Caco-2 (cell line): ENCODE measurements at regions not wholly inside any gene's neighbourhood (a gene's known extent, or its start where the extent isn't known, plus 50 kb on each side); places are given as distances from the start of the nearest gene placed in this dataset.

ENCODE experiments used
- BruUV-seq: library from RNA; stranded (reverse); fragments of 400-500 nt; replicated peaks from 2 replicates; lab custom pipeline; 2021; lab: Mats Ljungman, UMichigan
- CTCF ChIA-PET: fragments of 300-600 bp; sonication (Branson Sonifier 250); formaldehyde crosslinking; loops from one replicate; lab custom pipeline; 2022; ENCODE audit warnings: antibody characterized with exemption; lab: Charles Lee
- POLR2A ChIA-PET: fragments of 300-600 bp; sonication (Branson Sonifier 250); formaldehyde crosslinking; loops from one replicate; lab custom pipeline; 2022; ENCODE audit warnings: antibody characterized with exemption; lab: Charles Lee
- DNase-seq, 2 experiments: peaks; one replicate each; pipeline versions ENCODE4 v3.0.0 to v3.0.0-alpha.2; 2020 to 2022
- H3K27me3 ChIP-seq: replicated peaks from 2 replicates; pipeline ENCODE4 v1.6.0; 2011; ENCODE audit warnings: low read length; ENCODE audit not compliant: control insufficient read depth, insufficient read depth
- H3K36me3 ChIP-seq: 2 replicates; pipeline ENCODE4 v1.5.1; 2011; ENCODE audit warnings: low read length; ENCODE audit not compliant: control insufficient read depth, insufficient read depth
- H3K4me1 ChIP-seq: fragments of 250-450 bp; sonication (Bioruptor Pico); 2 replicates; pipeline ENCODE4 v1.5.1; 2020; ENCODE audit warnings: mild to moderate bottlenecking
- H3K4me3 ChIP-seq: 2 replicates; pipeline ENCODE4 v1.5.1; 2011; ENCODE audit warnings: low read depth, mild to moderate bottlenecking, control low read depth, low read length
- H3K9me3 ChIP-seq: fragments of 250-450 bp; sonication (Bioruptor Pico); 2 replicates; pipeline ENCODE4 v1.5.1; 2020; ENCODE audit warnings: mild to moderate bottlenecking, moderate library complexity
- H3K27ac Mint-ChIP-seq: one replicate; pipeline ENCODE4 v1.8.0; 2022; ENCODE audit warnings: mixed read lengths; ENCODE audit not compliant: unreplicated experiment
- H3K27me3 Mint-ChIP-seq: one replicate; pipeline ENCODE4 v1.8.0; 2022; ENCODE audit warnings: mixed read lengths; ENCODE audit not compliant: insufficient read depth, unreplicated experiment
- H3K36me3 Mint-ChIP-seq: one replicate; pipeline ENCODE4 v1.8.0; 2022; ENCODE audit warnings: mild to moderate bottlenecking, mixed read lengths; ENCODE audit not compliant: insufficient read depth, unreplicated experiment
- H3K4me1 Mint-ChIP-seq: one replicate; pipeline ENCODE4 v1.8.0; 2022; ENCODE audit warnings: low read depth, mixed read lengths; ENCODE audit not compliant: unreplicated experiment
- H3K4me3 Mint-ChIP-seq: one replicate; pipeline ENCODE4 v1.8.0; 2022; ENCODE audit warnings: mild to moderate bottlenecking, moderate library complexity, mixed read lengths; ENCODE audit not compliant: unreplicated experiment
- H3K9me3 Mint-ChIP-seq: one replicate; pipeline ENCODE4 v1.8.0; 2022; ENCODE audit warnings: mixed read lengths; ENCODE audit not compliant: unreplicated experiment
- CTCF ChIP-seq, 2 experiments: fragments of 200-600 bp in 1 of 2; IDR thresholded peaks; 1 replicate in 1 of 2; 2 replicates in 1 of 2; pipeline versions ENCODE4 v1.5.1 to v1.8.0; 2011 to 2022; ENCODE audit warnings: antibody characterized with exemption in 1 of 2, control low read depth in 1 of 2, inconsistent platforms in 1 of 2, low read depth in 1 of 2, low read length in 1 of 2, mild to moderate bottlenecking in 1 of 2, moderate library complexity in 1 of 2; ENCODE audit not compliant: insufficient read depth in 1 of 2, severe bottlenecking in 1 of 2, unreplicated experiment in 1 of 2
- intact Hi-C: fragments of 100-400 bp; cut with micrococcal nuclease; formaldehyde crosslinking; loops from one replicate; pipeline ENCODE4 v1.10.0; 2022; ENCODE audit not compliant: unreplicated experiment

DNA sequence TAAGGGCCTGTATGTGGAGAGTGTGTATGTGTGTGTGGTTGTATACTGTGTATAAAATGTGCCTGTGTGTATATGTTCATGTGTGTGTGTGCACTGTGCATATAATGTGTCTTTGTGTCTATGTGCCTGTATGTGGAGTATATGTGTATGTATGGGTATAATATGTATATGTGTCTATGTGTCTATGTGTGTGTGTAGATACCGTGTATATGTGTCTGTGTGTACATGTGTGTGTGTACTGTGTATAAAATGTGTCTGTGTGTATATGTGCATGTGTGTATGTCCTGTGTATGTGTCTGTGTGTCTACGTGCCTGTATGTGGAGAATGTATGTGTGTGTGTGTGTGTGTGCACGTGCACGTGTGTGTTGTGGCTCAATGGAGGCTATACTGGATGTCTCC, 200.4 kb upstream of the ZFHX3 start:
- Mint-ChIP-seq H3K9me3 (no peaks in the 10 kb centered on the region), H3K36me3 (no peaks in the 10 kb centered on the region), H3K27me3 (peaks cover 4% of the 10 kb centered on the region), H3K4me1 (no peaks in the 10 kb centered on the region), H3K4me3 (no peak overlapping the region), H3K27ac (no peak overlapping the region)
- Histone ChIP-seq H3K36me3 (no peaks in the 10 kb centered on the region), H3K9me3 (0 out of 2 replicates have a peak, but pooled peaks cover 3% of the 10 kb centered on the region), H3K4me1 (no peaks in the 10 kb centered on the region), H3K27me3 (no peaks in the 10 kb centered on the region), H3K4me3 (no peak overlapping the region)
- ChIA-PET CTCF (no interaction called here), POLR2A (no interaction called here)
- no peak for TF ChIP-seq CTCF (IDR thresholded peaks at IDR 0.05; ENCODE audit: insufficient read depth in 1 of 2, low read depth in 1 of 2, low read length in 1 of 2, severe bottlenecking in 1 of 2, unreplicated experiment in 1 of 2)
- DNase-seq = no peak
- intact Hi-C loops = no loop called here
- no TSS peak for BruUV-seq

DNA sequence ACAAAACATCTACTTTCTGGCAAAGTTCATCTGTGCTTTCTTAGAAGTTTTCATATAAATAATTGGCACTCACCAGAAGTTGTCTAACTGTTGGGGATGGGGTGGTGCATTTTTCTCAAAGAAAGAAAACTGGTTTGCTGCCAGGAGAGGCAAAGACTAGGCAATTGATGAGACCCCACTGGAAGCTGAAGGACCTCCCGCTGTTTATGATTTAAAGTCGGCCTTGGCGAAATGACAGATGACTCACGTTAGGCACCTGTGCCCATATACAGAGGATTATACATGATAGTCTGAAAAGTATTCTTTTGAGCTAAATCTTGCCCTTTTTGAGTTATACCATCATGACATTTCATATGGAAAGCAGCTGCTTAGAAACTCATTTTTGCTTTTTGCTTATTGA, 193.0 kb upstream of the ZFHX3 start:
- H3K9me3 ChIP-seq = no peaks in the 10 kb centered on the region
- no peaks in the 10 kb centered on the region for H3K4me1 Mint-ChIP-seq
- H3K27ac Mint-ChIP-seq = no peak overlapping the region
- no peaks in the 10 kb centered on the region for H3K36me3 ChIP-seq
- no peaks in the 10 kb centered on the region for H3K9me3 Mint-ChIP-seq
- no peaks in the 10 kb centered on the region for H3K4me1 ChIP-seq
- H3K4me3 Mint-ChIP-seq = no peak overlapping the region
- ChIA-PET POLR2A (no interaction called here), CTCF (no interaction called here)
- BruUV-seq = no TSS peak
- H3K36me3 Mint-ChIP-seq = no peaks in the 10 kb centered on the region
- no peaks in the 10 kb centered on the region for H3K27me3 ChIP-seq
- no peak overlapping the region for H3K4me3 ChIP-seq
- intact Hi-C loops = no loop called here
- no peak for DNase-seq
- H3K27me3 Mint-ChIP-seq = peaks cover 4% of the 10 kb centered on the region
- TF ChIP-seq CTCF (IDR thresholded peaks at IDR 0.05; ENCODE audit: insufficient read depth in 1 of 2, low read depth in 1 of 2, low read length in 1 of 2, severe bottlenecking in 1 of 2, unreplicated experiment in 1 of 2) = no peak

DNA sequence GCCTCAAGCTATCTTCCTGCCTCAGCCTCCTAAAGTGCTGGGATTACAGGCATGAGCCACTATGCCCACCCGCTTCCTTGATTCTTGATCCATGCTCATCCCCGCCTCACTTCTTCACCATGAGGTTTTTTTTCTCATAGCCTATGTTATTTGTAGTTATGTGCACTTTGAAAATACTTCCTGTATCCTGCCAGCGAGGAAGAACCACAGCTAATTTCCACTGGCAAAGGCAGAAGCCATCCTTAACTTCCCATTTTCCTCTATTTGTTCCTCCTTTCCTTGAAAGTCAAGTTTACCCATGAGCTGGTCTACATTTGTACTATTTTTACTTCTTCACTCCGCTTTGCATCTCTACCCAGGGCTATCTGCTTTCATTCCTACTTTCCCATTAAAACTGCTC, 189.7 kb upstream of the ZFHX3 start:
- intact Hi-C loops = no loop called here
- H3K27me3 ChIP-seq = no peaks in the 10 kb centered on the region
- H3K9me3 Mint-ChIP-seq = no peaks in the 10 kb centered on the region
- no peak for TF ChIP-seq CTCF (IDR thresholded peaks at IDR 0.05; ENCODE audit: insufficient read depth in 1 of 2, low read depth in 1 of 2, low read length in 1 of 2, severe bottlenecking in 1 of 2, unreplicated experiment in 1 of 2)
- H3K4me1 ChIP-seq = peaks cover 8% of the 10 kb centered on the region; the same call in 1 of the 2 replicates
- H3K36me3 Mint-ChIP-seq = no peaks in the 10 kb centered on the region
- POLR2A ChIA-PET = no interaction called here
- peaks cover 13% of the 10 kb centered on the region for H3K4me1 Mint-ChIP-seq
- no peaks in the 10 kb centered on the region for H3K27me3 Mint-ChIP-seq
- no TSS peak for BruUV-seq
- no peak for DNase-seq
- no peaks in the 10 kb centered on the region for H3K9me3 ChIP-seq
- H3K4me3 Mint-ChIP-seq = no peak overlapping the region
- CTCF ChIA-PET = no interaction called here
- no peaks in the 10 kb centered on the region for H3K36me3 ChIP-seq
- H3K4me3 ChIP-seq = no peak overlapping the region
- H3K27ac Mint-ChIP-seq = no peak overlapping the region
